Subcutaneous abdominal adipose tissue (tissue), 5 donors: ENCODE measurements at regions not wholly inside any gene's neighbourhood (a gene's known extent, or its start where the extent isn't known, plus 50 kb on each side); places are given as distances from the start of the nearest gene placed in this dataset.
A peak's percentile ranks its signal among the peaks of the same experiment; 100 is the strongest.

Experiments used
- H3K27ac ChIP-seq: one replicate; pipeline ENCODE4 v1.7.0; 2013; ENCODE audit warnings: low read depth, mild to moderate bottlenecking, inconsistent platforms, low read length, moderate library complexity
- H3K27me3 ChIP-seq, 5 donors: one replicate each; pipeline ENCODE4 v1.7.0; 2013; ENCODE audit warnings: low read length in 5 of 5, inconsistent platforms in 1 of 5; ENCODE audit not compliant: control insufficient read depth in 5 of 5, insufficient read depth in 4 of 5
- H3K36me3 ChIP-seq, 5 donors: one replicate each; pipeline ENCODE4 v1.7.0; 2013; ENCODE audit warnings: low read length in 5 of 5; ENCODE audit not compliant: control insufficient read depth in 5 of 5, insufficient read depth in 5 of 5
- H3K4me1 ChIP-seq, 5 donors: one replicate each; pipeline ENCODE4 v1.7.0; 2013; ENCODE audit warnings: low read length in 5 of 5, mild to moderate bottlenecking in 3 of 5, moderate library complexity in 1 of 5; ENCODE audit not compliant: control insufficient read depth in 5 of 5, insufficient read depth in 5 of 5
- H3K4me3 ChIP-seq, 5 donors: one replicate each; pipeline ENCODE4 v1.7.0; 2013; ENCODE audit warnings: low read length in 5 of 5, low read depth in 1 of 5
- H3K9ac ChIP-seq, 5 donors: one replicate each; pipeline ENCODE4 v1.7.0; 2013; ENCODE audit warnings: low read length in 5 of 5, mild to moderate bottlenecking in 4 of 5, moderate library complexity in 3 of 5
- H3K9me3 ChIP-seq, 5 donors: one replicate each; pipeline ENCODE4 v1.7.0; 2013; ENCODE audit warnings: low read length in 5 of 5; ENCODE audit not compliant: control insufficient read depth in 5 of 5
- donor health status: healthy.
- donor health status: healthy.
- donor health status: healthy.
- donor health status: healthy.
- donor health status: healthy.

DNA sequence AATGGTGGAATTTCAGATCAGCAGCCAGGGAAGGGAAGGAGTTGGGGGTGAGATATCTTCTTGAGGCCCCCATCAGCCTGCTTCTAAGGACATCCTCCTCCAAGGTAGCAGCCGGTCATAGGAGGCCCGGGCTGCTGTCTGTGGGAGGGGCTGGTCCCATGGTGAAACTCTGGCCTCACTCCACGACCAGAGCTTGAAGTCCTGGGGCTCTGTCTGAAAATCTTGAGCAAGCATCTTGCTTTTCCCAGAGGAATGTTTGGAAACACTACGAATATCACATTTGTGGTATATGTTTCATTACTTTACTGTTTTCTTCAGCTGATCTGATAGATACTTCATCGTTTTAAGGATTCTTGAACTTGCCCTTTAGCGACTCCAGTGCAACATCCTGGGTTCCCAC lies 103.7 kb downstream of the CTAGE1 start:
- peak overlapping the region; percentile 92 for H3K27ac ChIP-seq
- H3K9ac ChIP-seq, result peak overlapping the region in 2 of 5 donors; percentile 36
- H3K9me3 ChIP-seq, result no peaks in the 10 kb centered on the region
- peaks cover 0 to 37% (median 9%) of the 10 kb centered on the region in 5 donors for H3K4me1 ChIP-seq
- no peak overlapping the region for H3K4me3 ChIP-seq
- no peaks in the 10 kb centered on the region for H3K36me3 ChIP-seq
- H3K27me3 ChIP-seq, result no peaks in the 10 kb centered on the region

DNA sequence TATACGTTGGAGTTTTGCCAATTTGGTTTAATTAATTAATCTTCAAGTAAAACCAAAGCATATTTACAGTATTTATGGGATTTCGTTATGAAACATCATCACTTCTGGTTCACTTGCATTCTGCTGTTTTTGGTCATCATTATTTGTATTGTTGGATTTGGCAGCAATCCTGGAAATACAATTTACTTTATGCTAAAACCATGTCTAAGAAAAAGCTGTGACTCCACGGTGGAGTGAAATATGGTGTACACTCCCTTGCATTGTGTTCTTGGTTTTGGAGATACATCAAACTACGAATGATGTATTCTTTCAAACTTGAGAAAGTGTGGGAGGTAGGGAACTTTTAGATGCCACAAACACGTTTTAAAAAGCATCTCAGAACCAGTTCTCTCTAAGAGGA lies 106.4 kb downstream of the CTAGE1 start:
- H3K36me3 ChIP-seq, result no peaks in the 10 kb centered on the region
- H3K4me1 ChIP-seq, result peaks cover 0 to 18% (median 4%) of the 10 kb centered on the region in 5 donors
- no peak overlapping the region for H3K9ac ChIP-seq
- no peak overlapping the region for H3K4me3 ChIP-seq
- H3K9me3 ChIP-seq, result no peaks in the 10 kb centered on the region
- no peaks in the 10 kb centered on the region for H3K27me3 ChIP-seq
- H3K27ac ChIP-seq, result no peak overlapping the region

- H3K9ac ChIP-seq, result no peak overlapping the region
- H3K27me3 ChIP-seq, result no peaks in the 10 kb centered on the region
- H3K27ac ChIP-seq, result no peak overlapping the region
- no peaks in the 10 kb centered on the region for H3K9me3 ChIP-seq
- no peaks in the 10 kb centered on the region for H3K36me3 ChIP-seq
- no peak overlapping the region for H3K4me3 ChIP-seq
- H3K4me1 ChIP-seq, result peaks cover 0 to 9% (median 3%) of the 10 kb centered on the region in 5 donors
Observed at GRCh38 chr18:22309191-22309590, 108.5 kb downstream of the CTAGE1 start.

DNA sequence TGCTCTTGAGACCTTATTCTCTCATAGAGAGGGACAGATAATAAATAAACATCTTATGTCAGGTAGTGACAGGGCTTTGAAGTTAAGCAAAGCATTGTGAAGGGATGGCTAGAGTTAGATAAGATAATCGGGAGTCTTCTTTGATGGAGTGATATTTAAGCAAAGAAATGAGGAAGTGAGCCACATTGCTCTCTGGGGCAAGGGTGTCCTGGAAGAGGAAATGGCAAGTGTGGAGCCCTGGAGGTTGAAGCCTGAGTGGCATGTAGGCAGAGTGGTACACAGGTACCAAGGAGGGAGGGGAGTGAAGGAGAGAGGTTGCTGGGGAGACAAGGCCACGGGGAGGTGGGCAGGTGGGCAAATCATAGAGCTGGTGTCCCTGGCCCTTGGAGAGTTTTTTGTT lies 110.2 kb downstream of the CTAGE1 start:
- Histone ChIP-seq H3K4me3 (no peak overlapping the region), H3K9me3 (no peaks in the 10 kb centered on the region), H3K36me3 (no peaks in the 10 kb centered on the region), H3K27me3 (no peaks in the 10 kb centered on the region), H3K9ac (no peak overlapping the region), H3K27ac (no peak overlapping the region), H3K4me1 (peaks cover 0 to 3% (median 0%) of the 10 kb centered on the region in 5 donors)

DNA sequence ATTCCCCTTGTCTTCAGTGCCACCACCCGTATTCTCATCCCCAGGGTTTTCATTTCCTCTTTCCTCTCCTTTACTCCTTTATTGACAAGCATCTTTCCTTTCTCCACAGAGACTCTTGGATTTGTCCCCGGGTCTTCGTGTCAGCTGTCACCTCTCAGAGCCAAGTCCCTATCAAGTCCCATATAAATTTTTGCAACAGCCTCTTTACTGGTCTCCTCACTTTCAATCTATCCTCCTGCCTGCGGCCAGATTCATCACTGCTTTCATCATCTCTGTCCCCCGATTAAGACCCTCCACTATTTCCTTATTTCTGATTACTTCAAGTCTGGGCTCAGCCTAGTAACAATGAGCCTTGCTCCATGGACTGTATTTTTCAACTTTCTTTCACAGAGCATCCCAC lies 113.8 kb downstream of the CTAGE1 start:
- Histone ChIP-seq H3K4me1 (peaks cover 0 to 11% (median 11%) of the 10 kb centered on the region in 5 donors), H3K27ac (no peak overlapping the region), H3K36me3 (no peaks in the 10 kb centered on the region), H3K4me3 (no peak overlapping the region), H3K9ac (no peak overlapping the region), H3K27me3 (no peaks in the 10 kb centered on the region), H3K9me3 (no peaks in the 10 kb centered on the region)

- no peaks in the 10 kb centered on the region for H3K36me3 ChIP-seq
- peaks cover 0 to 19% (median 9%) of the 10 kb centered on the region in 5 donors for H3K4me1 ChIP-seq
- H3K9me3 ChIP-seq, result no peaks in the 10 kb centered on the region
- H3K27me3 ChIP-seq, result no peaks in the 10 kb centered on the region
- no peak overlapping the region for H3K4me3 ChIP-seq
- no peak overlapping the region for H3K9ac ChIP-seq
- no peak overlapping the region for H3K27ac ChIP-seq
Observed at GRCh38 chr18:22302144-22302543, 115.6 kb downstream of the CTAGE1 start.

DNA sequence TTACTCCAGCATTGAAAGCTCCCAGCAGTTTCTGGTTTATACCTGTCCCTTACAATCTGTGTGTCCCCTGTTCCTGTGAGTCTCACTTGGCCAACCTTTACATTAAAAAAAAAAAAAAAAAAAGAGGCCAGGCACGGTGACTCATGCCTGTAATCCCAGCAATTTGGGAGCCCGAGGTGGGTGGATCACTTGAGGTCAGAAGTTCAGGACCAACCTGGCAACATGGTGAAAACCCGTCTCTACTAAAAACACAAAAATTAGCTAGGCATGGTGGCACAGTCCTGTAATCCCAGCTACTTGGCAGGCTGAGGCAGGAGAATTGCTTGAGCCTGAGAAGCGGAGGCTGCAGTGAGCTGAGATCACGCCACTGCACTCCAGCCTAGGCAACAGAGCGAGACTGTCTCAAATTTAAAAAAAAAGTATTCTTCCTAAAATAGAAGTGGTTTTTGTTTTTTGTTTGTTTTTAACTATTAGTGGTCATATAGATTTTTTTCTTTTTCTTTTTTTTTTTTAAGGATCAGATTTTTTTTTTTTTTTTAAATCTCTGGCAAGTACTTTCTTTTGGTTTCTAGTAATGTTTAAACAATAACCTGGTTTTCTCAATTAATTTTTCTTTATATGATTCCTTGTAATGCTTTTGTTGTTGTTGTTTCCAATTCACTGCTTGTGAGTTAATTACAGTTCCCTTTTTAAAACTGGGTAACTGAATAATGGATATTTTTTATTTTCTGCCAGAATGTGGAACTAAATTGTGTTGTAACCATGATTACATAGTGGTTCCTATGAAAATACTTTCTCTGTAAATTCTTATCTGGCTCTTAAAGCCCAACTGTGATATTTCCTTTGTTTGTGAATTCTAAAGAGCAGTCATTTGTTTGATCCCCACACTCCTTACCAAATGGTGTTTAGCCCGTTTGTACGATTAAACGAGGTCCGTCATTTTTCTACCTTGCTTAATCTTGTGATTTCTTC lies 116.8 kb downstream of the CTAGE1 start:
- H3K27me3 ChIP-seq, result no peaks in the 10 kb centered on the region
- peak overlapping the region in 1 of 5 donors; percentile 26 for H3K9ac ChIP-seq
- H3K4me1 ChIP-seq, result peaks cover 0 to 19% (median 9%) of the 10 kb centered on the region in 5 donors
- H3K36me3 ChIP-seq, result no peaks in the 10 kb centered on the region
- peak overlapping the region; percentile 7 for H3K27ac ChIP-seq
- no peaks in the 10 kb centered on the region for H3K9me3 ChIP-seq
- no peak overlapping the region for H3K4me3 ChIP-seq

GRCh38 chr18:22297008-22297407 lies 120.7 kb downstream of the CTAGE1 start:
- Histone ChIP-seq H3K4me1 (peaks cover 0 to 24% (median 13%) of the 10 kb centered on the region in 5 donors), H3K27me3 (no peaks in the 10 kb centered on the region), H3K36me3 (no peaks in the 10 kb centered on the region), H3K27ac (no peak overlapping the region), H3K9me3 (no peaks in the 10 kb centered on the region), H3K9ac (no peak overlapping the region), H3K4me3 (no peak overlapping the region)

DNA sequence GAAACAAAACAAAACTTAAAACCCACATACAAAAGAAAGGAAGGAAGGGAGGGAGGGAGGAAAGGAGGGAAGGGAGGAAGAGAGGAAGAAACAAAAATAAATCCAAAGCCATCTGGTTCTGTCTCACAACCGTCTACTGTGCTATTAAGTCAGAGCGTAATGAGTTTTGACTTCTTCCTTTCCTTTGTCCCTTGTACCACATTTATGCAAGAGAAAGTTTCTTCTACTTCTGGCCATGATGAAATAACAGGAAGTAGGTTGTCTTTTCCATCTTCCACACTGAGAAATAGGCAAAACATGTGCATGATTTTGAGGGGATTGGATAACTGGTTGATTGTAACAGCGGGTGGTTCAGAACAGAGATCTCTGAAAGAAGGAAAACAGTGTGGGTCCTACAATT lies 121.4 kb downstream of the CTAGE1 start:
- Histone ChIP-seq H3K27me3 (no peaks in the 10 kb centered on the region), H3K4me3 (no peak overlapping the region), H3K36me3 (no peaks in the 10 kb centered on the region), H3K27ac (no peak overlapping the region), H3K4me1 (peaks cover 0 to 17% (median 7%) of the 10 kb centered on the region in 5 donors), H3K9me3 (no peaks in the 10 kb centered on the region), H3K9ac (no peak overlapping the region)

DNA sequence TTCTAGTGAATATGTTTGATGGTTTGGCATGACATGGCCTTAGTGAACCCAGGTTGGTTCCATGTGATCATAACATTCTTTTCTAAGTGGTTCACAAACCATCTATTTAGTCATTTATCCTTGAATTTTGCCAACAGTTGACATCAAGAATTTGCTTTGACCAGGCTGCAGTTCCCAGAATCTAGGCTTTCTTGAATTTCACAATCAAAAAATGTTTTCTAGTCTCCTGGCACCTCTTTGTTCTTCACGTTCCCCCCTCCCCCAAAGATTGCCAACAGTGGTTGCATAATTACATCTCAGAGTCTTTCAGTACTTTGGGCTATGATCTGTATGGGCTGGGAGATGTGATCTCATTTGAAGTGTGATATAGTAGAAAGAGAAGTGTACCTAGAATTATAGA lies 124.0 kb downstream of the GATA6 start:
- H3K4me1 ChIP-seq, result peaks cover 0 to 12% (median 4%) of the 10 kb centered on the region in 5 donors
- no peaks in the 10 kb centered on the region for H3K27me3 ChIP-seq
- no peak overlapping the region for H3K9ac ChIP-seq
- H3K36me3 ChIP-seq, result no peaks in the 10 kb centered on the region
- no peaks in the 10 kb centered on the region for H3K9me3 ChIP-seq
- H3K27ac ChIP-seq, result no peak overlapping the region
- no peak overlapping the region for H3K4me3 ChIP-seq
